Glutamatergic neuron (in vitro differentiated cells): ENCODE measurements at regions not wholly inside any gene's neighbourhood (a gene's known extent, or its start where the extent isn't known, plus 50 kb on each side); places are given as distances from the start of the nearest gene placed in this dataset.

Experiments used
- DNase-seq: peaks from one replicate; pipeline ENCODE4 v3.0.0; 2022
- H3K27ac Mint-ChIP-seq: one replicate; pipeline ENCODE4 v1.8.0; 2020; ENCODE audit warnings: mild to moderate bottlenecking, mixed read lengths, inconsistent platforms; ENCODE audit not compliant: unreplicated experiment
- H3K27me3 Mint-ChIP-seq: one replicate; pipeline ENCODE4 v1.8.0; 2020; ENCODE audit warnings: mild to moderate bottlenecking, moderate library complexity, mixed read lengths, inconsistent platforms; ENCODE audit not compliant: unreplicated experiment
- H3K36me3 Mint-ChIP-seq: one replicate; pipeline ENCODE4 v1.8.0; 2020; ENCODE audit warnings: mild to moderate bottlenecking, mixed read lengths, inconsistent platforms; ENCODE audit not compliant: unreplicated experiment
- H3K4me1 Mint-ChIP-seq: one replicate; pipeline ENCODE4 v1.8.0; 2020; ENCODE audit warnings: mild to moderate bottlenecking, low read depth, mixed read lengths, inconsistent platforms; ENCODE audit not compliant: unreplicated experiment
- H3K4me3 Mint-ChIP-seq: one replicate; pipeline ENCODE4 v1.8.0; 2020; ENCODE audit warnings: mild to moderate bottlenecking, mixed read lengths, inconsistent platforms; ENCODE audit not compliant: unreplicated experiment
- H3K9me3 Mint-ChIP-seq: one replicate; pipeline ENCODE4 v1.8.0; 2020; ENCODE audit warnings: mild to moderate bottlenecking, moderate library complexity, mixed read lengths, inconsistent platforms; ENCODE audit not compliant: unreplicated experiment
- TF ChIP-seq, protein P1 (sequence below): fragments of 200-600 bp; sonication (generic); IDR thresholded peaks from one replicate; pipeline ENCODE4 v1.5.0; 2021; ENCODE audit not compliant: partially characterized antibody, unreplicated experiment

- Mint-ChIP-seq H3K36me3 (no peaks in the 10 kb centered on the region), H3K27ac (peak overlapping the region; percentile 74), H3K9me3 (no peaks in the 10 kb centered on the region), H3K27me3 (no peaks in the 10 kb centered on the region), H3K4me3 (no peak overlapping the region), H3K4me1 (peaks cover 17% of the 10 kb centered on the region)
- TF ChIP-seq, protein P1, sequence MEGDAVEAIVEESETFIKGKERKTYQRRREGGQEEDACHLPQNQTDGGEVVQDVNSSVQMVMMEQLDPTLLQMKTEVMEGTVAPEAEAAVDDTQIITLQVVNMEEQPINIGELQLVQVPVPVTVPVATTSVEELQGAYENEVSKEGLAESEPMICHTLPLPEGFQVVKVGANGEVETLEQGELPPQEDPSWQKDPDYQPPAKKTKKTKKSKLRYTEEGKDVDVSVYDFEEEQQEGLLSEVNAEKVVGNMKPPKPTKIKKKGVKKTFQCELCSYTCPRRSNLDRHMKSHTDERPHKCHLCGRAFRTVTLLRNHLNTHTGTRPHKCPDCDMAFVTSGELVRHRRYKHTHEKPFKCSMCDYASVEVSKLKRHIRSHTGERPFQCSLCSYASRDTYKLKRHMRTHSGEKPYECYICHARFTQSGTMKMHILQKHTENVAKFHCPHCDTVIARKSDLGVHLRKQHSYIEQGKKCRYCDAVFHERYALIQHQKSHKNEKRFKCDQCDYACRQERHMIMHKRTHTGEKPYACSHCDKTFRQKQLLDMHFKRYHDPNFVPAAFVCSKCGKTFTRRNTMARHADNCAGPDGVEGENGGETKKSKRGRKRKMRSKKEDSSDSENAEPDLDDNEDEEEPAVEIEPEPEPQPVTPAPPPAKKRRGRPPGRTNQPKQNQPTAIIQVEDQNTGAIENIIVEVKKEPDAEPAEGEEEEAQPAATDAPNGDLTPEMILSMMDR: no peak
- no peak for DNase-seq
These were observed 299.7 kb upstream of the AKR1E2 start for GRCh38 chr10:4526311-4526731.

- Mint-ChIP-seq H3K9me3 (no peaks in the 10 kb centered on the region), H3K36me3 (no peaks in the 10 kb centered on the region), H3K27ac (peak overlapping the region; percentile 54), H3K4me1 (peaks cover 17% of the 10 kb centered on the region), H3K27me3 (no peaks in the 10 kb centered on the region), H3K4me3 (no peak overlapping the region)
- no peak for DNase-seq
- TF ChIP-seq, protein P1: no peak
These were observed 300.9 kb upstream of the AKR1E2 start for GRCh38 chr10:4525103-4525502.

DNA sequence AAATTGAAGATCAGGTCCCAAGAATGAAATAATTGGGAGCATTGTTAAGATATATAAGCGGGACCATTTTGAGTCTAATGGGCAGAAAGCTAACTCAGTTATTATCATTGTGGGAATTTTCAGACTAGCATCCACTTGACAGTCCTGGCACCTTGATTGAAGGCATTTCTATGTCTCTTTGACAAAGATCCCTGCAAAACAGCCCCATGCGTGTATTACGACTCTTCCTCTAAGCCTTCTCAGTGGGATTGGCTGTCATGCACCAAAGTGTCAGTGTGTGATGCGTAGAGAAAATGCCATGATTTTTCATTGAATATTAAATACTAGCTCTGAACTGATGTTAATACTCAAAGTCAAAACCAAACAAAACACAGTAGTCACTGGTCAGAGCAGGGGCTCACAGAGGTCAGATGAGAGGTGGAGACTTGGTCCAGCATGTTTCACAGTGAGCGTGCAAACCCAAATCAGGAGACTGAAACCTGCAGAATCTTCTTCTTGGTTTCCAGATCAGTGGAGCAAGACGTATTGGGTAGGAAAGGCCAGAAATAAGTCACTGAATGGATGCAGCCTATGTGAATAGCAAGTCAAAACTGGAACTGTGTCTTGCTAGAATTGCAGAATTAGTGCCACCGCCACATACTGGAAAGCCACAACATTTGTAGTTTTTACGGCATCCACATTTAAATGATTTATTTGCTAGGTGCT is 303.6 kb upstream of the AKR1E2 start:
- no peak overlapping the region for H3K27ac Mint-ChIP-seq
- H3K4me1 Mint-ChIP-seq: peaks cover 17% of the 10 kb centered on the region
- no peaks in the 10 kb centered on the region for H3K36me3 Mint-ChIP-seq
- DNase-seq: no peak
- no peaks in the 10 kb centered on the region for H3K27me3 Mint-ChIP-seq
- no peak overlapping the region for H3K4me3 Mint-ChIP-seq
- TF ChIP-seq, protein P1: no peak
- no peaks in the 10 kb centered on the region for H3K9me3 Mint-ChIP-seq

DNA sequence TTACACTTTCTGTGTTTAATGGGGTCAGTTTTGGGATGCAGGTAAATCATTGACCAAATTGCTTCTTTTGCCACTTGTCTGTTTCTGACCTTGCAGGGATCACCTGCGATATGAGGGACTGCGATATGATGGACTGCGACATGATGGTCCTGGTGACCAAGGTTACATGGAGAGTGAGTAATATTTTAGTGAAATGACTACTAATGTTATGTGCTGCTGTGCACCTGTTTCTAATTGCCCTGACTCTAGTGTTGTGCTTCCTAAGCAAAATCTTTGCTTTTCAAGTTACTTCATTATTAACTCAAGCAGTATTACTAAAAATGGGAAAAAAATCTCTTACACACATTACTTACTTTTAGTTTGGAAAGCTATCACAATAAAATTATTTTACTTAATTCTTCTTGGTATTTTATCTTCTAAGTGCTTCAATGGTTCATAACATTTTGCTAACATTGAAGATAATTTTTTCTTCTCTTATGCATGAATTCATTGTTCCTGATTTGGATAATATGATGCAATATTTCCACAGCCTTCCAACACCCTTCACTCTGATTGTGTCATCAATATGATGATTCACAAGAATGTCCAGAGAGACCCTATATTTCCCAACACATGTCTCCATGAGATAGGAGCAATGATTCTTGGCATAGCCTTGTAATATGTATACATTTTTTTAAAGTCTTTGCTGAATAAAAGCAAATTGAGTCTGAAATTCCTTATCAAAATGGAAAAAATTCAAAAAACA is 306.2 kb upstream of the AKR1E2 start:
- H3K4me3 Mint-ChIP-seq: no peak overlapping the region
- H3K27me3 Mint-ChIP-seq: peaks cover 2% of the 10 kb centered on the region
- DNase-seq: no peak

GRCh38 chr10:4517746-4518145 is 308.3 kb upstream of the AKR1E2 start:
- no peak for DNase-seq
- H3K4me1 Mint-ChIP-seq: peaks cover 8% of the 10 kb centered on the region
- peaks cover 2% of the 10 kb centered on the region for H3K27me3 Mint-ChIP-seq
- no peaks in the 10 kb centered on the region for H3K9me3 Mint-ChIP-seq
- H3K4me3 Mint-ChIP-seq: no peak overlapping the region
- no peak overlapping the region for H3K27ac Mint-ChIP-seq
- no peaks in the 10 kb centered on the region for H3K36me3 Mint-ChIP-seq
- TF ChIP-seq, protein P1: no peak

More for the DNA sequence above, 306.2 kb upstream of the AKR1E2 start:
- H3K27ac Mint-ChIP-seq: no peak overlapping the region
- H3K9me3 Mint-ChIP-seq: no peaks in the 10 kb centered on the region
- TF ChIP-seq, protein P1: no peak
- H3K36me3 Mint-ChIP-seq: no peaks in the 10 kb centered on the region
- H3K4me1 Mint-ChIP-seq: peaks cover 8% of the 10 kb centered on the region
